Activated CD8-positive, alpha-beta T cell treated with anti-CD3 and anti-CD28 coated beads for 36 hours (primary cell): ENCODE measurements at regions not wholly inside any gene's neighbourhood (a gene's known extent, or its start where the extent isn't known, plus 50 kb on each side); places are given as distances from the start of the nearest gene placed in this dataset.
"Not testable (repeated sequence)": the region's sequence is repeated elsewhere in the genome, so short reads cannot be mapped to it uniquely, and the experiment has no call there.

Experiments
- ATAC-seq: fragments of 200-7000 bp; cut with Tn5 transposase; one replicate; pipeline ENCODE4 v1.10.0; 2021; ENCODE audit warnings: mild to moderate bottlenecking, moderate library complexity
- CTCF ChIA-PET: fragments of 350-600 bp; sonication (Branson Sonifier 250); formaldehyde crosslinking; loops from one replicate; lab custom pipeline; 2021; ENCODE audit warnings: antibody characterized with exemption; lab: Charles Lee
- POLR2A ChIA-PET: fragments of 350-600 bp; sonication (Branson Sonifier 250); formaldehyde crosslinking; loops from one replicate; lab custom pipeline; 2021; ENCODE audit warnings: antibody characterized with exemption; lab: Charles Lee
- DNase-seq: peaks from one replicate; pipeline ENCODE4 v3.0.0-alpha.2; 2020
- H3K27ac Mint-ChIP-seq: one replicate; pipeline ENCODE4 v1.8.0; 2021; ENCODE audit warnings: mild to moderate bottlenecking, mixed read lengths
- H3K27me3 Mint-ChIP-seq: one replicate; pipeline ENCODE4 v1.8.0; 2021; ENCODE audit warnings: mixed read lengths
- H3K36me3 Mint-ChIP-seq: one replicate; pipeline ENCODE4 v1.8.0; 2021; ENCODE audit warnings: low read depth, mixed read lengths
- H3K4me1 Mint-ChIP-seq: one replicate; pipeline ENCODE4 v1.8.0; 2021; ENCODE audit warnings: low read depth, mixed read lengths
- H3K4me3 Mint-ChIP-seq: one replicate; pipeline ENCODE4 v1.8.0; 2021; ENCODE audit warnings: mild to moderate bottlenecking, moderate library complexity, mixed read lengths
- H3K9me3 Mint-ChIP-seq: one replicate; pipeline ENCODE4 v1.8.0; 2021; ENCODE audit warnings: mixed read lengths
- CTCF ChIP-seq: fragments of 200-600 bp; IDR thresholded peaks from one replicate; pipeline ENCODE4 v1.8.0; 2022; ENCODE audit warnings: antibody characterized with exemption, mild to moderate bottlenecking
- intact Hi-C: fragments of 100-400 bp; cut with micrococcal nuclease; formaldehyde crosslinking; loops from one replicate; pipeline ENCODE4 v1.10.0; 2022

GRCh38 chr7:23893942-23894891 lies 184.2 kb downstream of the STK31 start:
- H3K27me3 Mint-ChIP-seq: peaks cover 14% of the 10 kb centered on the region
- ChIA-PET POLR2A (no interaction called here), CTCF (interaction anchor here (1.4 kb wide), 1 partner anchor 31 kb away, joined by 3 read pairs; no protein-coding TSS in a partner anchor)
- peak overlapping the region; percentile 23 for H3K4me3 Mint-ChIP-seq
- H3K27ac Mint-ChIP-seq: peak overlapping the region; percentile 85
- intact Hi-C loops: no loop called here
- ATAC-seq: peak; percentile 81
- peak; percentile 92 for DNase-seq
- no peaks in the 10 kb centered on the region for H3K36me3 Mint-ChIP-seq
- no peak for TF ChIP-seq CTCF
- H3K4me1 Mint-ChIP-seq: peaks cover 31% of the 10 kb centered on the region
- peaks cover 2% of the 10 kb centered on the region for H3K9me3 Mint-ChIP-seq

- ChIA-PET POLR2A (no interaction called here), CTCF (interaction anchor here (1.4 kb wide), 1 partner anchor 32 kb away, joined by 3 read pairs; no protein-coding TSS in a partner anchor)
- H3K4me3 Mint-ChIP-seq: no peak overlapping the region
- no peaks in the 10 kb centered on the region for H3K9me3 Mint-ChIP-seq
- H3K4me1 Mint-ChIP-seq: peaks cover 31% of the 10 kb centered on the region
- H3K27me3 Mint-ChIP-seq: peaks cover 13% of the 10 kb centered on the region
- peak overlapping the region; percentile 85 for H3K27ac Mint-ChIP-seq
- DNase-seq (peak; percentile 39), ATAC-seq (peak; percentile 26)
- intact Hi-C loops: no loop called here
- no peaks in the 10 kb centered on the region for H3K36me3 Mint-ChIP-seq
- no peak for TF ChIP-seq CTCF
Observed at GRCh38 chr7:23894892-23895569, 185.0 kb downstream of the STK31 start.

- no peak for TF ChIP-seq CTCF
- DNase-seq (no peak), ATAC-seq (no peak)
- Mint-ChIP-seq H3K4me3 (no peak overlapping the region), H3K36me3 (no peaks in the 10 kb centered on the region), H3K4me1 (peaks cover 31% of the 10 kb centered on the region), H3K9me3 (no peaks in the 10 kb centered on the region), H3K27me3 (peaks cover 11% of the 10 kb centered on the region), H3K27ac (no peak overlapping the region)
- CTCF ChIA-PET: interaction anchor here (1.4 kb wide), 1 partner anchor 33 kb away, joined by 3 read pairs; no protein-coding TSS in a partner anchor
- POLR2A ChIA-PET: no interaction called here
- intact Hi-C loops: no loop called here
Observed at GRCh38 chr7:23895666-23896096, 185.7 kb downstream of the STK31 start.

- no peak for TF ChIP-seq CTCF
- intact Hi-C loops: no loop called here
- Mint-ChIP-seq H3K9me3 (no peaks in the 10 kb centered on the region), H3K36me3 (no peaks in the 10 kb centered on the region), H3K4me3 (no peak overlapping the region), H3K27me3 (peaks cover 14% of the 10 kb centered on the region), H3K27ac (no peak overlapping the region), H3K4me1 (peaks cover 22% of the 10 kb centered on the region)
- no peak for ATAC-seq
- POLR2A ChIA-PET: no interaction called here
- DNase-seq: no peak
- CTCF ChIA-PET: no interaction called here
Observed at GRCh38 chr7:23898619-23899018, 188.6 kb downstream of the STK31 start.

- H3K27ac Mint-ChIP-seq, H3K4me1 Mint-ChIP-seq, H3K9me3 Mint-ChIP-seq, POLR2A ChIA-PET, H3K36me3 Mint-ChIP-seq, DNase-seq, ATAC-seq, intact Hi-C loops, H3K4me3 Mint-ChIP-seq: not testable (repeated sequence)
- CTCF ChIA-PET: interaction anchor here (1.0 kb wide), 1 partner anchor 42 kb away, joined by 3 read pairs; no protein-coding TSS in a partner anchor
- H3K27me3 Mint-ChIP-seq: peaks cover 20% of the 10 kb centered on the region
Observed at GRCh38 chr7:23904901-23905300, 194.9 kb downstream of the STK31 start.
